Inflammatory macrophage treated with lipopolysaccharide for 1 hour (primary cell): ENCODE measurements at regions not wholly inside any gene's neighbourhood (a gene's known extent, or its start where the extent isn't known, plus 50 kb on each side); places are given as distances from the start of the nearest gene placed in this dataset.
A peak's percentile ranks its signal among the peaks of the same experiment; 100 is the strongest.
"Not testable (repeated sequence)": the region's sequence is repeated elsewhere in the genome, so short reads cannot be mapped to it uniquely, and the experiment has no call there.

Experiments used
- DNase-seq, 2 donors: peaks; one replicate each; pipeline ENCODE4 v3.0.0-alpha.2; 2020 to 2022

DNA sequence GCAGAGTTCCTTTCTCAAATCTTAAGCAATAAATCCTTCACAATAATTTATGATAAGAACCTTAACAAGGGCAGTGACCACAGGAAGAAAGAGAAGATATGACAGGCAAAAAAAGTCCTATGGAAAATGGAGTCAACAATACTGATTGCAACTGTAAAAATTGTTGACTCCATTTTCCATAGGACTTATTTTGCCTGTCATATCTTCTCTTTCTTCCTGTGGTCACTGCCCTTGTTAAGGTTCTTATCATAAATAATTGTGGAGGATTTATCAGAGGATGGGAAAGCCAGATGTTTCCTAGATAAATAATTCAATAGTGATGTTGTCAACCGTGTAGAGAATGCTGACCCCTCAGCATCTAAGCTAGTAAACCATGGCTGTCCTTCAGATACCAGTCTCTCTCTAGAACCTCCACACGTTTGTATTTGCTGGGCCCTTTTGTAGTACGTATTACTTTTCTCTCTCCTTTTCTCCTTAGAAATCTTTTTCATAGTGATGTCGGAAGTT, 172.6 kb upstream of the BET1 start:
- no peak for DNase-seq

DNA sequence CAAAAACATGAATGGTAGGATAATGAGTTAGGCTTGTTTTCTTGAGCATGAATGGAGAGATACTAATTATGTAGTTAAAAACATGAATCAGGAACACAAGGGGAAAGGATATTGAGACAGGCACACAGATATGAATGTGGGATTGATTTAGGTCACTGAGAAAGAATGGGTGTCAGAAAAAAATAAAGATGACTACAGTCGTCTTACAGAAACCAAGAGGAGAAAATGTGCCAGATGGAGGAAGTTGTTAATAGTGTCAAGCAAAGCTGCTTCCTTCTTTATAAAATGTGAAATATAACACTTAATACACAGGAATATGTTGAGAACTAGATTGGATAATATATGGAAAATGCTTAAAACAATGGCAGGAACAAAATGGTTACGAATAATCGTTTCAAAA, 173.3 kb upstream of the BET1 start:
- DNase-seq = no peak

DNA sequence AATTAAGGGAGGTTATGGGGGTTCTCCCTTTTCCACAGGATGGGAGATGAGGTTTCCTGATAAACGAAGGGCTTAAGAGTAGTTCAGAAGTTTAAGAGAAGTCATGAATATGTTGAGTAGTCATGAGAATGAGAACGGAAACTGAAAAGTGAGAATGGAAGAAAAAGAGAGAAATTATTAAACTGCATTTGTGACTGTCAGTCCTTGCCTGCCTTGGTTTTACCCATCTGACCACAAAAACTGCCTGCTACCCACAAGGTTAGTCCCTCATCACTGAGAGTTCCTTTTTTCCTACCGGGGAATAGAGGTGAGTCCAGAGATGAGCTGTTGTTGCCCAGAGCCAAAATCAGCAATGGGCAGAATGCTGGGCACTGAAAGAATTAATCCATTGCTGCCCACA, 174.1 kb upstream of the BET1 start:
- DNase-seq = no peak

DNA sequence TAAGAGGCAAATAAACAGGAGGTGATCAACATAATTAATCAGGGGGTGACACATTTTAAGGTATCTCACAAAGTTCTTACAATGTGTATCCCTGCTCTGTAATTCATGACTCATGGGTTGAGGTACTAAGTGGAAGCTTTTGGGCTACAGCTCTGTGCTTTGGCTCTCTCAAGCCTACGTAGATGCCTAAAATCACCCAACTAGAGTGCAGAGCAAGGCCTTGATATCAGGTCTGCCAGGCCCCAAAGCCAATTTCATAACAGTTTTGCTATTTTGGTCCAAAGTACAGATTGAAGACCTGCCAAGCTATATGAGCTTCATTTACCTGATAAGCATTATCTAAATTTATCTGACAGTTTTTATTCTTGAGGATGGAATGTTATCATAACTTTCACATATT, 175.3 kb upstream of the BET1 start:
- DNase-seq = no peak

DNA sequence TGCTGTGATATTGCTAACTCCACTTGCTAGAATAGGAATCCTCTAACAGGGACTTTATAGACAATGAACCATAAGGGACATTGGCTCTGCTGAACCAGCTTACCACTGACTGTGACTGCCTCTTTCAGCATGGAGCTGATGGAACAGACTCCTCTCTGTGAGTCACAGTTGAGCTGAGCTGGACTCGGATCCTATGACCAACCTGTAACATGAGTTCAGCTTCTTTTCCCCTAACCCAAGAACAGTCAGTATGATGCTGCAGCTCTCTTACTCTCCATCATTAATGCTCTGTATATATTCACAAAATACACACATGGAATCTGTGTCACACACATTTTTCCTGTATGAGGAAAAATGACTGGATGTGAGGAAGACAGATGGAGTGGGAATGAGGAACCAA, 177.9 kb upstream of the BET1 start:
- DNase-seq = no peak

DNA sequence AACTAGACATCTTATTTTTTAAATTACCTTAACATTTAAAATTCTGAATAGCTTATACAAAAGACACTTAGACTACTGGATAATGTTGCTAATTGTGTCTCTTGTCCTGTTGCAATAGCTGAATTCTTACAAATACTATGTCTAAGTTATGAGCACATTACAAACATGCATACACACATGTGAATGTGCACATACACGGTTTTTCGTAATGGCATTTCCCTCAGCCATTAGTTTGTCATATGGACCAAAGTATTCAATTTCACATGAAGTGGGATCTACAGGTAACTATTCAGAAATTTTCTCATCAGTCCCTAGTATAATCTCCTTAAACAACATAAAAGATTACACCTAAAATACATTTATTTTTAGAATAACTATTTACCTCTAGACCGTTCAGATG, 178.6 kb upstream of the BET1 start:
- no peak for DNase-seq

DNA sequence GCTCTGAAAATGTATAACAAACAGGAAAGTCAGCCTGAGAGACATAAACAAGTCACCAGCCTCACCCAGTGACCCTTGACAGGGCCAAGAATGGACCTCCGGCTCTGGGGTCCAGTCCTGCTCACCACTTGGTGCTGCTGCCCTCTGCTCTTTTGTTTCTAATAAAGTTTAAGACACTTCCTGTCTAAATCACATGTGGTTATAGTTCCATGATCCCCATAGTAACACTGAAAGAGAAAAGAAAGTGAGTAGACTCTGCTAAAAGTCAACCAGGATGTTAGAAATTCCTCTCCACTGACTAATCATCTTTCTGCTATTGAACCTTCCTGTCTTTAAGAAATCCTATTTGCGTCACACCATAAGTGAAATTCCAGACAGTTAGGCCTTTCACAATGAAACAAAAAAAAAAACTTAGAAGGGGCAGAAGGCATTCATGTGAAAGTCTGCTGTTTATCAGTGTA, 179.2 kb upstream of the BET1 start:
- DNase-seq = peak; percentile 40 to 74

DNA sequence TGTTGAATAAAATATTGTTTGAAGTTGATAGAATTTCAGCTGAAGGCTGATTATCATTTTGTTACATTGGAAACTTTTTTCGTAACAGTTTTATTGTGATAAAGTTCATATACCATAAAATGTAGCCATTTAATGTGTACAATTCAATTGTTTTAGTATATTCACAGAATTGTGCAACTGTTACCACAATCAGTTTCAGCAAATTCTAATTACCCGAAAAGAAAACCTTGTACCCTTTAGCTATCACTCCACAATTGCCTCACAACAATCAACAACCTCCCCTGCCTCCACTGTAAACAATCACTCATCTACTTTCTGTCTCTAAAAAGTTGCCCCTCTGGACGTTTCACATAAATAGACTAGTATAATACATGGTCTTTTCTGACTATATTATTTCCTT, 179.7 kb upstream of the BET1 start:
- DNase-seq = no peak

DNA sequence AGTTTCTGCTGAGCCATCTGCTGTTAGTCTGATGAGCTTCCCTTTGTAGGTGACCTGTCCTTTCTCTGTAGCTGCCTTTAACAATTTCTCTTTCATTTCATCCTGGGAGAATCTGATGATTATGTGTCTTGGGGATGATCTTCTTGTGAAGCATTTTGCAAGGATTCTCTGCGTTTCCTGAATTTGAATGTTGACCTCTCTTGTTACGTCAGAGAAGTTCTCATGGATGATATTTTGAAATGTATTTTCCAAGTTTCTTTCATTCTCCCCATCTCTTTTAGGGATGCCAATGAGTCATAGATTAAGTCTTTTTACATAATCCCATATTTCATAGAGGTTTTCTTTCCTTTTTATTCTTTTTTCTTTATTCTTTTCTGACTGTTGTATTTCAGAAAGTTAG, 184.2 kb upstream of the BET1 start:
- no peak for DNase-seq

DNA sequence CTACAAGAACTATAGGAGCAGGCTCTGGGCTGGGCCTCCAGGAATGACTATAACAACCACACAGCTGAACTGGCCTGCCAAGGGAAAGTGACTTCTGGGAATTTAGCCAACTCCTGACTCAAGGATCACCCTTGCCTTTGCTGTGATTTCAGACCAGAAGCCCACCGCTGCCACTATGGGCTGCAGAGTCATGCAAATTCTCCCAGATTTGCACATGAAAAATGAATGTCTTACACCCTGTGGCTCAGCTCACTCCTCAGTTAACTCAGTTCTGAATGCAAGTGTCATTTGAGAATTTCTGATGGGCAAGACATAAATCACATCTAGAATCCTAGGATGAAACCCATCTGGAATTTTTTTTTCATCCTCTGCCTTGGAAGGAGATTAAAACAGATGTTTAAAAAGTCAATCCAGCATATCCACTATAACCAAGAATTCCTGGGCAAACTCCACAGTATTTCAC, 186.5 kb upstream of the BET1 start:
- DNase-seq = no peak

DNA sequence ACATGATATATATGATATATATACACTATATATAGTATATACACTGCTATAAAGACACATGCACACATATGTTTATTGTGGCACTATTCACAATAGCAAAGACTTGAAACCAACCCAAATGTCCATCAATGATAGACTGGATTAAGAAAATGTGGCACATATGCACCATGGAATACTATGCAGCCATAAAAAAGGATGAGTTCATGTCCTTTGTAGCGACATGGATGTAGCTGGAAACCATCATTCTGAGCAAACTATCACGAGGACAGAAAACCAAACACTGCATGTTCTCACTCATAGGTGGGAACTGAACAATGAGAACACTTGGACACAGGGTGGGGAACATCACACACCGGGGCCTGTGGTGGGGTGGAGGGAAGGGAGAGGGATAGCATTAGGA, 190.3 kb upstream of the BET1 start:
- DNase-seq = not testable (repeated sequence)

DNA sequence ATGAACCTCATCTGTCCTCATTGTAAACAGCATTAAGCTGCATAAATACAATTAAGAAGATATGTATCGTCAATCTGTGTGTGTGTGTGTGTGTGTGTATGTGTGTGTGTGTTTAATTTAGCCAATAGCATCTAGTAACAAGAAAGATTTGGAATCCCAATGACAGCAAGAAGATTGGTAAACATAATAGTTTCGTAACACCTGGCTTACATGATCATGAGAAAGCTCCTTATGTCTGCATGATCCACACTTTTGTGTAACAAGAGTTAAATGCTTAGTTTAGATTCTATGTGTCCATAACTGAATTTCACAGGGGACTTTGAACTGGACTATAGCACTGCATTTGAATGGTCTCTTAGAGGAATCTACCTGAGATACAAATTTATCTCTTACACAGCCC, 191.0 kb upstream of the BET1 start:
- no peak for DNase-seq

DNA sequence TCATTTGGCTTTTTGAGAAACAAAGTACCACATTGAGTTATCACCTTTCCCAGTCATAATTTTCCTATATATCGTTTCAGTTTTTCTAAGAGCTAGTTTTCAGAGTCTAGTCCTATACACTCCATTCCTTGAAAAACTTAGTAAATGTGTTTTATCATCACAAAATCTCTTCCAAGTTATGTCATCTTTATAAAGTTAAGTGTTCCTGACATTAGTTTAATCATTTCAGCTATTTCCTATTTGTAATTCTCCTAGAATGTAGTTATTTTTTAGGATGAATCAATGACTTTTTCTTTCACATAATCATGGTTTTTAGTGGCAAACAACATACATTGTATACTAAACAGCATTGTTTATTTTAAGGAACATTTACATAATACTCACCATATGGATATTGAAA, 191.7 kb upstream of the BET1 start:
- DNase-seq = no peak

DNA sequence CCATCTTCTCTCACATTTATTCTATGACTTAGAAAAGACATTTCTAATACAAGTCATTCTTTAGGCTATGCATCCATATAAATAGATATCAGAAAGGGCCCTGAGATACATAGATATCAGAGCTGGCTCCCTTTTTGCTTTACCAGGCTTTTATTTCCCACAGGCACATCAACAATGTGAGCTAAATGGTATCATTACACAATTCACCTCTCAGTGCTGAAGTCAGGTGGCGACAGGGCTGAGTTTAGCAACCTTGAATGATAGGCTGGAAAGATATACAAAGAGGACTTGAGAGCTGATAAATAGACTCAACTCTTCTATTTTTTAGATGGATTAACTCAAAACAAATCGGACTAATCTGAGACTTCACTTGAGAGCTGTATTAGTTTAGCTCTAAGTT, 189.2 kb upstream of the COL1A2 start:
- no peak for DNase-seq

DNA sequence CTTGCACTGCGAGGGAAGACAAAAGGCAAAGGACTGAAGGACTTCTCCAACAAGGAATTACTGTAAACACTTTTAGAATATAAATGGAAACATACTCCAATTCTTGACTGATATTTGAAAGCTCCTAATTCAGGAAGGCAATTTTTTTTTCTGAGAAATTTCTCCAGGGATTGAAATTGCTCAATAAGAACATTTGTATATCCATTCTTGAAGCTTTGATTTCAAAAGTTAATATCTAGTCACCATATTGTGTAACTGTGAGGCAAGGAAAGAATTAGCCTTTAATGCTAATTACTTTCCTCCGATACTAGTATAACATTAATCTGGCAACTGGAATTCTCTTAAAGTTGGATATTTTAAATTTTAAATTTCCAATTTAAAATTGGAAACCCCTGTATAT, 188.4 kb upstream of the COL1A2 start:
- no peak for DNase-seq

DNA sequence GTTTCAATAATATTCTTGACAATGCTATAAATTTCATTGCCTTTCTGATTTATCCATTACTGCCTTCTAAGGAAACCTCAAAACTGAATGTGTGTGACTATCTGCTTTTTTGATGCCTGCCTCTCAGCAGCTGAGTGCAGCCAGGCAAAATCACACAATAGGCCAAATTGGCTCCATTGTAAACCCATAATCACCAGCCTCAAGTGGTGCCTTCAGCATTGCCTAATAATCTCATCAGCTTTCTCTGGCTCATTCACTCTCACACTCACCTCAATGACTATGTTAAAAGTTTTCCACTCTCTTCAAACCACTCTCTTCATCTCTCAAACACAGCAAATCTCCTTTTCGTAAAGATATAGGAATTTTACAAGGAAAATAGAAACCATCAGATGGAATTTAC, 182.5 kb upstream of the COL1A2 start:
- DNase-seq = no peak

DNA sequence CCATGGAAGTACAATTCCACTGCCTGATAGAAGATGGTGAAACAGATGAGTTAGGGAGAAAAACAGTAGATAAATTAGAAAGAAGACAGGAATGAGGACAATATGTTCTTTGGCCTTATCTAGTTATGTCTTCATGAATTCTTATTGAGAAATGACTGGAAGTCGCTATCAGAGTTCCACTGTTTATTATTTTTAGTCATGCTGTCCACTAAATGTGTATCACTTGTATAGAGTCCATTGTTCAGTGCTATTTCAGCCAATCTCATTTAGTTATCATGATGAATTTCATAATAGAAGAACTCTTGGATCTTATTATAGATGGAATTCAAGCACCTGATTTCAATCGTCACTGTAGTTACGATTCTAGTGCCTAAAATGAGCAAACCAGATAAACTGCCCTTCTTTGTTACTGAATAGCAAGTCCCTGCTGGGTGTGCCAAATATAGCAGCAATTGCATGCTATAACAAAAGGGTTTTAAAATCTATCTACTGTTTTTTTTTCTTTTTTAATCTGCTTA, 177.7 kb upstream of the COL1A2 start:
- no peak for DNase-seq

DNA sequence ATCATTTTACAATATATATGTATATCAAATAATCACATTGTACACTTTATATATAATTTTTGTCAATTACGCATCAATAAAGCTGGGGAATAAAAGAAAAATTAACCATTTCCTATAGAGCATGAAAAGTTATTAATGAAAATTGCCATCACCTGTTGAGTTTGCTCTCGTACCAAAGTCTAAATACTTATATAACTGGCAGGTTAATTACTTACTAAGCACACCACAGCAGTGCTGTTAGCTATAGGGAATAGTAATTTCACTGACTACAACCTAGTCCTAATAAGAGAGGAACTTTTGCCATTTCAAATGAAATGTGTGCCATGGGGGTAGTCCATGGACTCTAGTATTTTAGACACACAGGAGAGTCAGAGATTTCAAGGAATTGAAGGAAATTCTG, 176.9 kb upstream of the COL1A2 start:
- no peak for DNase-seq

DNA sequence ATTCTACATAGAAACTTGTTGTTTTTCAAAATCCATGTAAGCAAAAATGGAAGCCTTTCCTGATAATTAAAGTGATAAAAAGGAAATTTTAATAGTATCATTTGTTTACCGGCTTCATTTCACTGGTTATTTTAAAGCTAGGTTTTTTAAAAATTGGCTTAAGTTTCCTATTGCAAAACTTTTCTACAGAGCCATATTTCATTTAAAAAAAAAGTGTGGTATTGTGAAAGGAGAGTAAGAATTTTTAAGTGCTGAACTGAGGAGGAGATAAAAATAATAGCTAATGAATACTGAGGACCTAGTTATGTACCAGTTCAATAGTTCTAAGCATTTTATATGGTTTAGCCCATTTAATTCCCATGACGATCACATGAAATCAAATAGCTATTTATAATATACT, 172.2 kb upstream of the COL1A2 start:
- no peak for DNase-seq

DNA sequence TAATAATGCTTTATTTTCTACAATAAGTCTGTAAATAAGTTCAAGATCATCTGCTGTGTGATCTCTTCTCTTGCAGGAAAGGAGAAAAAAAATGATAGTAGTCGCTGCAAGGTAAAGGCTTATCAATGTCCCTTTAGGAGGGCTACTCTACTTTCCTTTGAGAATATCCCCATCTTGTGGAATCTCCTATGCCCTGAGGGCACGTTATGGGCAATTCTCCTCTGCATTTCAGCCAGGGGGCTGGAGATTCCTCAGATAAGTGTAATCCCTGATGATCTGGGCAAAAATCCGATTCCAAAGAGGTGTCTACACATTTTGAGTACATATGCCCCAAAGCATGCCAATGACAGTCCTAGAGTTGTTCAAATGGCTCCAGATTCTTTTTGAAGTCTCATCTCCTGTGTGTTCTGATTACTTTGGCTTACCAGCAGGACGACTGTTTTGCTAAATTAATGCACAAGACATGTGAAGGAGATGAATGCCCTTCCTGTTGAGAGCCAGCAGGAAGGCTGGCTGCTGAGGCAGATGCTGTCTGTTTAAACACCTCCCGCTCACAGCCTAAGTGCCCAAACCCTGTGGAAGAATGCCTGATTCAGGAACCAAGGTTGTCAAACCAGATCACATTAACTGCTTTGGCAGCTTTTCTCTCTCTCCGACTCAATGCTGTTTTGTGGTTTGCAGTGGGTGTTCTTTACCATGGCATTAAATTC, 171.2 kb upstream of the COL1A2 start:
- DNase-seq = no peak

DNA sequence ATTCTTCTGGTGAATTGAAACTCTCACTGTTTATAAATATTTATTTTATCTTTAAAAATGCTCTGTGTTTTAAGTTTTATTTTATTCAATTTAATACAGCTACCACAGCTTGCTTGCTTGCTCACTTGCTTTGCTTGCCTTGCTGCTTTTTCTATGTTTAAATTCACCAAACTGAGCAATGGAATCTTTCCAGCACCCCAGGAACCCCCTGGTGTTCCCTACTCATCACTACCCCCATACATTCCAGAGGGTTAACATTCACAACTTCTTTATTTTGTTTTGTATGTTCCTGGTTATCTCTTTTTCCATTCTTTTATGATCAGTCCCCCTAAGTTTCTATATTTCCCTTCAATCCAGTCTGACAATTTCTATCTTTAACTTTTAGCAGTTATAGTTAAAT, 166.5 kb upstream of the COL1A2 start:
- no peak for DNase-seq

DNA sequence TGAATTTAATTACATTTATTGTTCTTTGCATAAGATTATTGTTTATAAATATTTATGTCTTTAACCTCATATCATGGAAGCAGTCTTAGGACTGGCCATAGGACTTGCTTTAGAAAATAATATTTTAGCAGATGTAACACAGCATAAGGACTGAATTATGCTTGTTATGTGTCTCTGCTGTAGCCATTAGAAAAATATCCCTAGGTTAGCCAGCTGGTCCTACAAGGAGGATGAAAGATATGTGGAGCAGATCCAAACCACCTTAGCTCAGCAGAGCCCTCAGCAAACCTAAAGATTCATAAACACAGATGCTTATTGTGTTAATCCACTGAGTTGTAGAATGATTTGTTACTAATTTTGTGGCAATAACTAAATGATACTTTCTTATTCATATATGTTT, 166.0 kb upstream of the COL1A2 start:
- no peak for DNase-seq

DNA sequence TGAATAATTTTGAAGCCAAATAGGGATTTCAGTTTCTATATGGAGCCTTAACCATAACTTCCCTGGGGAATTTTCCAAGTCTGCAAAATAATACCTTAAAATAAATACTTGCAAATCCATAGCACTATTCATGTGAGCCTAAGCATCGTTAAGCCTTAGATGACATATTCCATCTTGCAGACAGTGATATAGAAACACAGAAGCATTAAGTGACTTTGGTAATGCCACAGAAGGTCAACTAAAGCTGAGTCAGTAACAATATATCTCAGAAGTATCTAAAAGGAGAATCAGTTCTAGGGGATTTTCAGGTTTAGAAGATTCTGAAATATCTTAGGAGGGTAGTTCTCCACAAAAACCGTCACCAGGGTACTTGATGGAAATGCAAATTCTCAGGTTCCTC, 163.4 kb upstream of the COL1A2 start:
- no peak for DNase-seq

DNA sequence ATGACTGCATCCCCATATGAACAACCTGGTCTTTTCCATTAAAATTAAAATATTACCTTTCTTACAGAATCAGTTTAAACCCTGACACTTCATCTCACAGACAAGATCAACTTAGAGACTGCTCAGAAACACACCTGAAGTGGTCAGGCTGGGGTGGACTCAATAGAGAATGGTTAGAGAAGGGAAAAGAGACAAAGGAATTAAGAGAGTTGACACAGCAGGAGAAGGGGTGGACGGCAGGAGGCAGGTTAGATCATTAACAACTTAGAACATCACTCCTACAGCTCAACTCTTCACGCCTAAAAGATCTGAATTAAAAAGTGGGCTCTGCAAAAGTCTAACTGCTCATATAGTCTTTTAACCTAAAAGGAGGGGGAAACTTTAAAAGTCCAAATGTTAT, 157.7 kb upstream of the COL1A2 start:
- DNase-seq = no peak

DNA sequence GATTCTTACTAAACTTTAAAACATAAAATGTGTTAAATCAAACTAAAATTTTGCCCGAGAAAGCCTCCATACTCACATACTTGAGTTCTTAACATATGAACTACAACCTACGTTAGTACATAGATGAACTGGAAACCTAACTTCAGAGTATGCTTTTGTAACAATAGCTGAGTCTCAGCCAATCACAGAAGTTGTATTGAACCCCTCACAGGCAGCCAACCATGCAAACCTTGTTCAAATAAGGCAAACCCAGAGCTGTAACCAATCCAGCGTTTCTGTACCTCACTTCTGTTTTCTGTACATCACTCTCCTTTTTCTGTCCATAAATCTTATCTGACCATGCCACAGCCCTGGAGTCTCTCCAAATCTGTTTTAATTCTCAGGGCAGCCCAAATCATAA, 157.3 kb upstream of the COL1A2 start:
- DNase-seq = no peak
